H9 (cell line): ENCODE measurements at regions not wholly inside any gene's neighbourhood (a gene's known extent, or its start where the extent isn't known, plus 50 kb on each side); places are given as distances from the start of the nearest gene placed in this dataset.

Experiments
- DNase-seq: peaks from one replicate; pipeline ENCODE4 v3.0.0-alpha.2; 2017
- H2AFZ ChIP-seq: one replicate; pipeline ENCODE4 v1.6.1; 2013; ENCODE audit warnings: mild to moderate bottlenecking, low read length, control low read depth, moderate library complexity
- H2AK5ac ChIP-seq: 2 replicates; pipeline ENCODE4 v1.6.1; 2013; ENCODE audit warnings: low read length, control low read depth, mixed read lengths; ENCODE audit not compliant: insufficient read length
- H2BK120ac ChIP-seq: one replicate; pipeline ENCODE4 v1.6.1; 2013; ENCODE audit warnings: low read depth, mild to moderate bottlenecking, low read length, control low read depth, inconsistent platforms; ENCODE audit not compliant: poor library complexity, severe bottlenecking
- H2BK12ac ChIP-seq: 2 replicates; pipeline ENCODE4 v1.6.1; 2013; ENCODE audit warnings: low read length, control low read depth, mixed read lengths, low read depth; ENCODE audit not compliant: insufficient read length
- H2BK15ac ChIP-seq: 2 replicates; pipeline ENCODE4 v1.6.1; 2013; ENCODE audit warnings: low read depth, low read length, control low read depth
- H2BK20ac ChIP-seq: one replicate; pipeline ENCODE4 v1.6.1; 2013; ENCODE audit warnings: low read depth, mild to moderate bottlenecking, low read length, control low read depth, inconsistent platforms; ENCODE audit not compliant: poor library complexity, severe bottlenecking
- H2BK5ac ChIP-seq: 2 replicates; pipeline ENCODE4 v1.6.1; 2013; ENCODE audit warnings: low read length, control low read depth, mixed read lengths; ENCODE audit not compliant: insufficient read length
- H3K14ac ChIP-seq: 2 replicates; pipeline ENCODE4 v1.6.1; 2013; ENCODE audit warnings: low read length, control low read depth; ENCODE audit not compliant: insufficient read depth
- H3K18ac ChIP-seq: 2 replicates; pipeline ENCODE4 v1.6.1; 2013; ENCODE audit warnings: low read depth, mild to moderate bottlenecking, mixed read lengths, low read length, control low read depth; ENCODE audit not compliant: insufficient read length
- H3K23ac ChIP-seq: 2 replicates; pipeline ENCODE4 v1.6.1; 2013; ENCODE audit warnings: low read length, control low read depth, mixed read lengths, low read depth; ENCODE audit not compliant: insufficient read length
- H3K23me2 ChIP-seq: 2 replicates; pipeline ENCODE4 v1.6.1; 2013; ENCODE audit warnings: low read depth, mild to moderate bottlenecking, mixed read lengths, low read length, control low read depth; ENCODE audit not compliant: insufficient read length, poor library complexity, severe bottlenecking
- H3K27ac ChIP-seq: 2 replicates; pipeline ENCODE4 v1.5.1; 2013; ENCODE audit warnings: low read length, control low read depth, mixed read lengths, low read depth; ENCODE audit not compliant: insufficient read length
- H3K27me3 ChIP-seq: 2 replicates; pipeline ENCODE4 v1.6.1; 2013; ENCODE audit warnings: low read length, control low read depth, inconsistent platforms; ENCODE audit not compliant: insufficient read depth
- H3K4ac ChIP-seq: 2 replicates; pipeline ENCODE4 v1.6.1; 2013; ENCODE audit warnings: low read depth, mild to moderate bottlenecking, control low read depth, inconsistent platforms, low read length, moderate library complexity
- H3K4me1 ChIP-seq: 2 replicates; pipeline ENCODE4 v1.6.1; 2013; ENCODE audit warnings: low read length, control low read depth, inconsistent platforms; ENCODE audit not compliant: insufficient read depth
- H3K4me2 ChIP-seq: 2 replicates; pipeline ENCODE4 v1.6.1; 2013; ENCODE audit warnings: low read length, control low read depth, mixed read lengths; ENCODE audit not compliant: insufficient read length, insufficient read depth
- H3K56ac ChIP-seq: 2 replicates; pipeline ENCODE4 v1.6.1; 2013; ENCODE audit warnings: low read depth, mild to moderate bottlenecking, mixed read lengths, low read length, control low read depth; ENCODE audit not compliant: insufficient read length
- H3K79me1 ChIP-seq: 2 replicates; pipeline ENCODE4 v1.6.1; 2013; ENCODE audit warnings: low read depth, mild to moderate bottlenecking, moderate library complexity, low read length, control low read depth, inconsistent platforms; ENCODE audit not compliant: insufficient read depth, poor library complexity, severe bottlenecking
- H3K79me2 ChIP-seq: 2 replicates; pipeline ENCODE4 v1.6.1; 2013; ENCODE audit warnings: low read length, control low read depth, inconsistent platforms; ENCODE audit not compliant: insufficient read depth
- H3K9ac ChIP-seq: 2 replicates; pipeline ENCODE4 v1.6.1; 2013; ENCODE audit warnings: low read length, control low read depth, mixed read lengths; ENCODE audit not compliant: insufficient read length; ENCODE audit errors: extremely low read depth
- H3K9me3 ChIP-seq: one replicate; pipeline ENCODE4 v1.6.1; 2013; ENCODE audit warnings: low read depth, low read length, inconsistent platforms; ENCODE audit not compliant: control insufficient read depth
- H3T11ph ChIP-seq: one replicate; pipeline ENCODE4 v1.6.1; 2013; ENCODE audit warnings: mild to moderate bottlenecking, low read length, control low read depth, inconsistent platforms
- H4K20me1 ChIP-seq: one replicate; pipeline ENCODE4 v1.6.1; 2013; ENCODE audit not compliant: control insufficient read depth, insufficient read length, insufficient read depth
- H4K5ac ChIP-seq: 2 replicates; pipeline ENCODE4 v1.6.1; 2013; ENCODE audit warnings: low read depth, mild to moderate bottlenecking, mixed read lengths, low read length, control low read depth; ENCODE audit not compliant: insufficient read length
- H4K8ac ChIP-seq: replicated peaks from 2 replicates; pipeline ENCODE4 v1.6.1; 2013; ENCODE audit warnings: low read length, control low read depth, mixed read lengths, low read depth; ENCODE audit not compliant: insufficient read length
- H4K91ac ChIP-seq: 2 replicates; pipeline ENCODE4 v1.6.1; 2013; ENCODE audit warnings: low read depth, mild to moderate bottlenecking, moderate library complexity, mixed read lengths, low read length, control low read depth; ENCODE audit not compliant: insufficient read length
- H3K27ac Mint-ChIP-seq, 3 experiments: 2 replicates in 2 of 3; 3 replicates in 1 of 3; pipeline ENCODE4 v1.8.0; 2020 to 2021; ENCODE audit warnings: mixed read lengths in 3 of 3, mild to moderate bottlenecking in 1 of 3, moderate library complexity in 1 of 3
- H3K27me3 Mint-ChIP-seq: 2 replicates; pipeline ENCODE4 v1.8.0; 2021; ENCODE audit warnings: low read depth, mild to moderate bottlenecking, moderate library complexity, mixed read lengths
- H3K36me3 Mint-ChIP-seq, 3 experiments: 2 replicates in 2 of 3; 3 replicates in 1 of 3; pipeline ENCODE4 v1.8.0; 2020 to 2021; ENCODE audit warnings: low read depth in 3 of 3, mixed read lengths in 3 of 3; ENCODE audit not compliant: insufficient read depth in 1 of 3
- H3K4me1 Mint-ChIP-seq, 2 experiments: 2 replicates each; pipeline ENCODE4 v1.8.0; 2020; ENCODE audit warnings: mixed read lengths in 2 of 2
- H3K4me3 Mint-ChIP-seq, 2 experiments: 2 replicates in 1 of 2; 3 replicates in 1 of 2; pipeline ENCODE4 v1.8.0; 2020 to 2021; ENCODE audit warnings: mild to moderate bottlenecking in 2 of 2, mixed read lengths in 2 of 2, moderate library complexity in 1 of 2
- H3K9me3 Mint-ChIP-seq, 2 experiments: 2 replicates in 1 of 2; 3 replicates in 1 of 2; pipeline ENCODE4 v1.8.0; 2020; ENCODE audit warnings: mild to moderate bottlenecking in 2 of 2, mixed read lengths in 2 of 2, moderate library complexity in 1 of 2
- CTCF ChIP-seq: fragments of 200-600 bp; sonication (generic); conservative IDR thresholded peaks from 3 replicates; pipeline ENCODE4 v1.8.0; 2021; ENCODE audit warnings: antibody characterized with exemption, mild to moderate bottlenecking
- WGBS: extraction: QIAGEN DNeasy Blood & Tissue Kit; methylation state at CpG from one replicate; pipeline ENCODE4 v1.1.7; 2013; ENCODE audit warnings: missing lambda C conversion rate, low lambda C conversion rate, mixed read lengths; ENCODE audit not compliant: insufficient read length; ENCODE audit errors: extremely low coverage; 5-methylcytosine and 5-hydroxymethylcytosine counted together

GRCh38 chr6:4185846-4186245 lies 50.5 kb upstream of the ECI2 start:
- no CpG with 5 or more reads among the region's 2 CpGs for WGBS
- H2BK12ac ChIP-seq, result no peak overlapping the region
- H3K4me3 Mint-ChIP-seq, result no peak overlapping the region

More at GRCh38 chr6:4185846-4186245, 50.5 kb upstream of the ECI2 start:
- Histone ChIP-seq H2BK15ac (no peak overlapping the region), H3T11ph (no peak overlapping the region), H4K20me1 (no peaks in the 10 kb centered on the region), H3K79me2 (no peaks in the 10 kb centered on the region), H3K4ac (no peak overlapping the region), H4K8ac (no peak overlapping the region), H3K18ac (no peak overlapping the region), H2BK120ac (no peak overlapping the region), H3K9ac (no peak overlapping the region), H4K5ac (no peak overlapping the region), H3K23me2 (no peaks in the 10 kb centered on the region), H3K27me3 (no peaks in the 10 kb centered on the region), H3K4me2 (no peak overlapping the region), H3K9me3 (no peaks in the 10 kb centered on the region), H3K14ac (no peak overlapping the region), H3K79me1 (no peaks in the 10 kb centered on the region), H4K91ac (no peak overlapping the region), H3K4me1 (no peaks in the 10 kb centered on the region), H2BK5ac (no peak overlapping the region), H3K23ac (no peak overlapping the region), H3K56ac (no peak overlapping the region), H2AK5ac (no peak overlapping the region), H3K27ac (no peak overlapping the region), H2BK20ac (no peak overlapping the region), H2AFZ (no peak overlapping the region)
- no peak for TF ChIP-seq CTCF
- peaks cover 0 to 11% (median 3%) of the 10 kb centered on the region in 3 experiments; a peak in 3 of 7 replicates for H3K36me3 Mint-ChIP-seq
- H3K27me3 Mint-ChIP-seq, result no peaks in the 10 kb centered on the region; the same call in 1 of the 2 replicates
- peaks cover 6 to 10% of the 10 kb centered on the region in 2 experiments; a peak in 3 of 4 replicates for H3K4me1 Mint-ChIP-seq
- H3K27ac Mint-ChIP-seq, result no peak overlapping the region
- DNase-seq, result no peak
- peaks cover 5 to 9% of the 10 kb centered on the region in 2 experiments; a peak in 3 of 5 replicates for H3K9me3 Mint-ChIP-seq
